BE2C (cell line): ENCODE measurements at regions not wholly inside any gene's neighbourhood (a gene's known extent, or its start where the extent isn't known, plus 50 kb on each side); places are given as distances from the start of the nearest gene placed in this dataset.

Experiments used
- DNase-seq: peaks from one replicate; pipeline ENCODE4 v3.0.0-alpha.2; 2020
- H3K27me3 ChIP-seq: fragments of 250-450 bp; sonication (Bioruptor Pico); 2 replicates; pipeline ENCODE4 v1.5.1; 2020; ENCODE audit warnings: mild to moderate bottlenecking
- H3K36me3 ChIP-seq: fragments of 250-450 bp; sonication (Bioruptor Pico); 2 replicates; pipeline ENCODE4 v1.5.1; 2020; ENCODE audit warnings: mild to moderate bottlenecking
- H3K4me1 ChIP-seq: fragments of 250-450 bp; sonication (Bioruptor Pico); 2 replicates; pipeline ENCODE4 v1.5.1; 2020
- H3K4me3 ChIP-seq: 2 replicates; pipeline ENCODE4 v1.5.1; 2011; ENCODE audit warnings: low read depth, low read length
- H3K9me3 ChIP-seq: fragments of 250-450 bp; sonication (Bioruptor Pico); 2 replicates; pipeline ENCODE4 v1.5.1; 2020
- TF ChIP-seq, protein P1 (sequence below): IDR thresholded peaks from 2 replicates; pipeline ENCODE4 v1.5.1; 2012; ENCODE audit warnings: mild to moderate bottlenecking, low read depth, low read length

GRCh38 chr2:20521682-20522189 lies 74.9 kb downstream of the RHOB start:
- Histone ChIP-seq H3K27me3 (no peaks in the 10 kb centered on the region), H3K36me3 (no peaks in the 10 kb centered on the region), H3K9me3 (no peaks in the 10 kb centered on the region), H3K4me1 (peaks cover 43% of the 10 kb centered on the region), H3K4me3 (no peak overlapping the region)
- DNase-seq, result no peak
- TF ChIP-seq, protein P1, sequence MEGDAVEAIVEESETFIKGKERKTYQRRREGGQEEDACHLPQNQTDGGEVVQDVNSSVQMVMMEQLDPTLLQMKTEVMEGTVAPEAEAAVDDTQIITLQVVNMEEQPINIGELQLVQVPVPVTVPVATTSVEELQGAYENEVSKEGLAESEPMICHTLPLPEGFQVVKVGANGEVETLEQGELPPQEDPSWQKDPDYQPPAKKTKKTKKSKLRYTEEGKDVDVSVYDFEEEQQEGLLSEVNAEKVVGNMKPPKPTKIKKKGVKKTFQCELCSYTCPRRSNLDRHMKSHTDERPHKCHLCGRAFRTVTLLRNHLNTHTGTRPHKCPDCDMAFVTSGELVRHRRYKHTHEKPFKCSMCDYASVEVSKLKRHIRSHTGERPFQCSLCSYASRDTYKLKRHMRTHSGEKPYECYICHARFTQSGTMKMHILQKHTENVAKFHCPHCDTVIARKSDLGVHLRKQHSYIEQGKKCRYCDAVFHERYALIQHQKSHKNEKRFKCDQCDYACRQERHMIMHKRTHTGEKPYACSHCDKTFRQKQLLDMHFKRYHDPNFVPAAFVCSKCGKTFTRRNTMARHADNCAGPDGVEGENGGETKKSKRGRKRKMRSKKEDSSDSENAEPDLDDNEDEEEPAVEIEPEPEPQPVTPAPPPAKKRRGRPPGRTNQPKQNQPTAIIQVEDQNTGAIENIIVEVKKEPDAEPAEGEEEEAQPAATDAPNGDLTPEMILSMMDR, result no peak

GRCh38 chr2:20523073-20523798 lies 76.4 kb downstream of the RHOB start:
- Histone ChIP-seq H3K4me1 (peaks cover 48% of the 10 kb centered on the region), H3K36me3 (no peaks in the 10 kb centered on the region), H3K9me3 (no peaks in the 10 kb centered on the region), H3K27me3 (no peaks in the 10 kb centered on the region), H3K4me3 (no peak overlapping the region)
- peak; percentile 4 for DNase-seq
- TF ChIP-seq, protein P1, result no peak

DNA sequence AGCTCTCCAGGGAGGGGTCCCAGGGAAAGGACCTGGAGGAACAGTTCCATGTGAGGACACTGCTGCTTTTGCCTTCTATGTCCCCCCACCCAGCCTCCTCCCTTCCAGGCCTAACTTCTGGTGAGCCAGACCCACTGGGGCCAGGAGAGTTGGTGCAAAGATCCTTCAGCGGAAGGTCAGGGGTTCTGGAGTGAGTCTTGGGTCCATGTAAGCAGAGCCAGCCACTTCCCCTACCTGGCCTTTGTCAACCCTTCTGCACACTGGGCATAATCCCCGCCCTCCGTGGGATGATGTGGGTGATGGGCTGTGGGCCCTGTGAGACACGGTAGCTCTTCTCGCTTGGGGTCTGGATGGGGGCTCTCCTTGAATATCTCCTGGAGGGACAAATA lies 76.9 kb downstream of the RHOB start:
- no peaks in the 10 kb centered on the region for H3K9me3 ChIP-seq
- TF ChIP-seq, protein P1, result no peak
- no peaks in the 10 kb centered on the region for H3K27me3 ChIP-seq
- H3K36me3 ChIP-seq, result no peaks in the 10 kb centered on the region
- DNase-seq, result peak; percentile 1
- H3K4me3 ChIP-seq, result no peak overlapping the region
- H3K4me1 ChIP-seq, result peaks cover 48% of the 10 kb centered on the region

DNA sequence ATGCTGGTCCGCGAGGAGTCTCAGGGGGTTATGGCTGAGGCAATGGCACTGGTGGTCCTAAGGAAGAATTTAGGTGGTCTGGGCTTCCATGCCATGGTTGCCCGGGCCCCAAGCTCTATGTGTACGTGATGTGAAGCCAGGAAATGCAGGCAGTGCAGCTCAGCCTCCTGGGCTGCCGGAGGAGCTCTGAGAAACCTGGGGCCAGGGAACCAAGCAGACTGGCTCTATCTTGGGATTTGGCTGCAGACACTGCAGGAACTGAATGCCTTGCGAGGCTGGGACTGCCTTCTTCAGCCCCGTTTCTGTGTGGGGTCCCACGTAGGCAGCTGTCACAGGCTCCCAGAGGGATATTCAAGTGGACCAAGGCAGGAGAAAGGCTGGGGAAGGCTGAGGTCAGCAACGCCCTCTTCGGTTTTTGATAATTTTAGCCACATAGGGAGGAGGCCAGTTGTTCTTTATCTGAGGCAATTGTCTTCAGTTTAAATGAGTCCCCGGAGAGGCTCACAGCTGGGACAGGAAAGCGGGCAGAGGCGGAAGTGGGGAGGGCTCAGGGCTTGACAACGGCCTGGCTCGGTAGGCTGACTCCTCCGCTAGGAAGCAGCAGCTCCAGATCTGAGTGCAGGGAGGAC lies 77.7 kb downstream of the RHOB start:
- H3K4me1 ChIP-seq, result peaks cover 41% of the 10 kb centered on the region
- no peaks in the 10 kb centered on the region for H3K36me3 ChIP-seq
- no peak overlapping the region for H3K4me3 ChIP-seq
- no peaks in the 10 kb centered on the region for H3K27me3 ChIP-seq
- DNase-seq, result peak; percentile 54
- H3K9me3 ChIP-seq, result no peaks in the 10 kb centered on the region
- TF ChIP-seq, protein P1, result no peak

- Histone ChIP-seq H3K4me1 (peaks cover 36% of the 10 kb centered on the region), H3K4me3 (no peak overlapping the region)
- peak; percentile 75 for DNase-seq
These were observed 78.5 kb downstream of the RHOB start for GRCh38 chr2:20525041-20526035.

More at GRCh38 chr2:20525041-20526035, 78.5 kb downstream of the RHOB start:
- Histone ChIP-seq H3K27me3 (no peaks in the 10 kb centered on the region), H3K36me3 (no peaks in the 10 kb centered on the region), H3K9me3 (no peaks in the 10 kb centered on the region)
- TF ChIP-seq, protein P1, result peak; percentile 33
